Duodenal mucosa (tissue), 2 donors: ENCODE measurements at regions not wholly inside any gene's neighbourhood (a gene's known extent, or its start where the extent isn't known, plus 50 kb on each side); places are given as distances from the start of the nearest gene placed in this dataset.
"Not testable (repeated sequence)": the region's sequence is repeated elsewhere in the genome, so short reads cannot be mapped to it uniquely, and the experiment has no call there.

Experiments
- H3K27ac ChIP-seq: one replicate; pipeline ENCODE4 v1.7.0; 2013; ENCODE audit warnings: low read depth, low read length
- H3K27me3 ChIP-seq, 2 donors: one replicate each; pipeline ENCODE4 v1.7.0; 2013; ENCODE audit warnings: low read length in 2 of 2, control low read depth in 1 of 2; ENCODE audit not compliant: insufficient read depth in 2 of 2, control insufficient read depth in 1 of 2
- H3K36me3 ChIP-seq, 2 donors: one replicate each; pipeline ENCODE4 v1.7.0; 2013; ENCODE audit warnings: low read length in 2 of 2, control low read depth in 1 of 2; ENCODE audit not compliant: insufficient read depth in 2 of 2, control insufficient read depth in 1 of 2
- H3K4me1 ChIP-seq, 2 donors: one replicate each; pipeline ENCODE4 v1.7.0; 2013; ENCODE audit warnings: low read length in 2 of 2, control low read depth in 1 of 2; ENCODE audit not compliant: insufficient read depth in 2 of 2, control insufficient read depth in 1 of 2
- H3K4me3 ChIP-seq, 2 donors: one replicate each; pipeline ENCODE4 v1.7.0; 2013; ENCODE audit warnings: low read length in 2 of 2, low read depth in 1 of 2
- H3K9ac ChIP-seq, 2 donors: one replicate each; pipeline ENCODE4 v1.7.0; 2013; ENCODE audit warnings: low read length in 2 of 2, low read depth in 1 of 2
- H3K9me3 ChIP-seq, 2 donors: one replicate each; pipeline ENCODE4 v1.7.0; 2013; ENCODE audit warnings: low read length in 2 of 2, control low read depth in 1 of 2; ENCODE audit not compliant: control insufficient read depth in 1 of 2

DNA sequence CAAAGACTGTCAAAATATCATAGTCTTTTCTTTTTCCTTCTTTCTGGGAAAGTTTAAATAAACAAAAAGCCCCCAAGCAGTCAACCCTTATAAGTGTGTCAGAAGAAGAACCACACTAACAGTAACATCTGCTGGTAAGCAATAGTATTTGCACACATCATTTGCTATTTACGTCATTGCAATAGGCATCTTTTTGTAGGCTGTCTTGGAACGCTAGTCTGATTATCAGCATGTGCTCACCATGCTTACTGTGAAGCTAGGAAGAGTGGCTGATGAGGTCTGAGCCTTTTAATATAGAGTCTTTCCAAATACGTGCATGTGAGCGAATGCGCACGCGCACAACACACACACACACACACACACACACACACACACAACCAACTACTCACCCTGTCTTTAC, 599.0 kb upstream of the TPK1 start:
- no peak overlapping the region for H3K9ac ChIP-seq
- no peak overlapping the region for H3K27ac ChIP-seq
- H3K9me3 ChIP-seq = peaks cover 9 to 23% of the 10 kb centered on the region in 2 donors
- no peaks in the 10 kb centered on the region for H3K36me3 ChIP-seq
- H3K27me3 ChIP-seq = no peaks in the 10 kb centered on the region
- no peak overlapping the region for H3K4me3 ChIP-seq
- no peaks in the 10 kb centered on the region for H3K4me1 ChIP-seq

DNA sequence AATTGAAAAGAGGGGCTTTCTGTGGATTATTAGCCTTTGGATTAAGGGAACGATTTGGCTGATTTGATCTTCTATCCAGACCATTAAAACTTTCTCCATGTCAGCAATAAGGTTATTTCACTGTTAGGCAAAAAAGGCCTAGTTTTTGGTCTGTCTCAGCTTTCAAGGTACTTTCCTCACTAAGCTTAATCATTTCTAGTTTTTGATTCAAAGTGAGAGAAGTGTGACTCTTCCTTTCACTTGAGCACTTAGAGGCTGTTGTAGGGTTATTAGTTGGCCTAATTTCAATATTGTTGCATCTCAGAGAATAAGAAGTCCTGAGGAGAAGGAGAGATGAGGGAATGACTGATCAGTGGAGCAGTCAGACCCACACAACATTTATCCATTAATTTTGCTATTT, 596.0 kb upstream of the TPK1 start:
- H3K4me3 ChIP-seq = no peak overlapping the region

DNA sequence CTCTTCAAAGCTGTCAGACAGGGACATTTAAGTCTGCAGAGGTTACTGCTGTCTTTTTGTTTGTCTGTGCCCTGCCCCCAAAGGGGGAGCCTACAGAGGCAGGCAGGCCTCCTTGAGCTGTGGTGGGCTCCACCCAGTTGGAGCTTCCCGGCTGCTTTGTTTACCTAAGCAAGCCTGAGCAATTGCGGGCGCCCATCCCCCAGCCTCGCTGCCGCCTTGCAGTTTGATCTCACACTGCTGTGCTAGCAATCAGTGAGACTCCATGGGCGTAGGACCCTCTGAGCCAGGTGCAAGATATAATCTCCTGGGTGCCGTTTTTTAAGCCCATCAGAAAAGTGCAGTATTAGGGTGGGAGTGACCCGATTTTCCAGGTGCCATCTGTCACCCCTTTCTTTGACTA, 582.6 kb upstream of the TPK1 start:
- H3K27me3 ChIP-seq, H3K9ac ChIP-seq, H3K27ac ChIP-seq, H3K36me3 ChIP-seq, H3K4me1 ChIP-seq, H3K9me3 ChIP-seq, H3K4me3 ChIP-seq: not testable (repeated sequence)

More for the DNA sequence above, 596.0 kb upstream of the TPK1 start:
- Histone ChIP-seq H3K27me3 (no peaks in the 10 kb centered on the region), H3K36me3 (no peaks in the 10 kb centered on the region), H3K4me1 (no peaks in the 10 kb centered on the region), H3K27ac (no peak overlapping the region), H3K9ac (no peak overlapping the region), H3K9me3 (peaks cover 17 to 20% of the 10 kb centered on the region in 2 donors)

DNA sequence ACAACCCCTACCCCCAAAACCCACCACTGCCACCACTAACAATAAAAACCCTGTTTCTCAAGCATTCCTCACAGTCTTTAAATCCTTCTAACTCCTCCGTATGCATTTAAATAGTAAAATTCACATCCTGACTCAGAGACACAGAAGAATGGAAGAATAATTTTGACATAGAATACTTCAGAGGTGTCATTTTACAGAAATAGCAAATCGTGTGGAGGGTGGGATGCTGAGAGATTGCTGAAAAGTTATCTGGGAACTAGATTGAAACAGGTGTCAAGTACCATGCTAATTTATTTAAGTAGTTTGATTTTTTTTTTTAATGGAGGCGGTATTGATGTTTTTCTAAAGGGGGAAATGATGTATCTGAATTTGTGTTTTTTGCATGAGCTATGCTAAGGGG, 575.2 kb upstream of the TPK1 start:
- Histone ChIP-seq H3K9ac (no peak overlapping the region), H3K9me3 (no peaks in the 10 kb centered on the region), H3K27ac (no peak overlapping the region), H3K36me3 (no peaks in the 10 kb centered on the region), H3K4me3 (no peak overlapping the region), H3K27me3 (no peaks in the 10 kb centered on the region), H3K4me1 (no peaks in the 10 kb centered on the region)

- no peak overlapping the region for H3K27ac ChIP-seq
- no peak overlapping the region for H3K9ac ChIP-seq
- H3K27me3 ChIP-seq = no peaks in the 10 kb centered on the region
- no peaks in the 10 kb centered on the region for H3K4me1 ChIP-seq
- H3K4me3 ChIP-seq = no peak overlapping the region
- no peaks in the 10 kb centered on the region for H3K36me3 ChIP-seq
- peaks cover 6 to 22% of the 10 kb centered on the region in 2 donors for H3K9me3 ChIP-seq
These were observed 562.9 kb upstream of the TPK1 start for GRCh38 chr7:145398758-145399157.

- Histone ChIP-seq H3K9ac (no peak overlapping the region), H3K9me3 (peaks cover 0 to 9% of the 10 kb centered on the region in 2 donors), H3K4me3 (no peak overlapping the region), H3K36me3 (no peaks in the 10 kb centered on the region), H3K27me3 (no peaks in the 10 kb centered on the region), H3K27ac (no peak overlapping the region), H3K4me1 (no peaks in the 10 kb centered on the region)
These were observed 558.3 kb upstream of the TPK1 start for GRCh38 chr7:145394126-145394525.

GRCh38 chr7:145382762-145383161, 546.9 kb upstream of the TPK1 start:
- Histone ChIP-seq H3K27ac (no peak overlapping the region), H3K4me1 (no peaks in the 10 kb centered on the region), H3K4me3 (no peak overlapping the region), H3K9me3 (peaks cover 12 to 15% of the 10 kb centered on the region in 2 donors), H3K36me3 (no peaks in the 10 kb centered on the region), H3K27me3 (no peaks in the 10 kb centered on the region), H3K9ac (no peak overlapping the region)

DNA sequence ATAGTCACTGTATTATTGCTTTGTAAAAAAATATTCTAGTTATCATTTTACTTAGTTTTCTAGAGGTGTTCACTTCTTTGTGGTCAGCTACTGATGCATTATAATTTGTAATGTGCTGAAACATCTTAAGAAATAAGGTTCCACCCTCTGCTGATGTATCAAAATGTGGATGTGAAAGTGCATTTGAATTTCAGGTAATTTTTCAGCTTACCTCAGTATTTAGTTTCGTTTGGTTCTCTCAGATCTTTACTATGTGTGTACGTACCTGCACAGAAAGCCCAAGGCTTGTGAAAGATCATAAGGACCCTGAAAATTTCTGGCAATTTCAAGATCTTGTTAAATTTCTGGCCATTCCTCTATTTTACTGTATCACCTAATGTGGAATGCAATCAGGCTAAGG, 542.3 kb upstream of the TPK1 start:
- no peaks in the 10 kb centered on the region for H3K36me3 ChIP-seq
- no peak overlapping the region for H3K9ac ChIP-seq
- H3K27me3 ChIP-seq = no peaks in the 10 kb centered on the region
- H3K9me3 ChIP-seq = no peaks in the 10 kb centered on the region
- no peak overlapping the region for H3K4me3 ChIP-seq
- no peak overlapping the region for H3K27ac ChIP-seq
- H3K4me1 ChIP-seq = no peaks in the 10 kb centered on the region

- Histone ChIP-seq H3K4me1 (no peaks in the 10 kb centered on the region), H3K9ac (no peak overlapping the region), H3K4me3 (no peak overlapping the region), H3K27me3 (no peaks in the 10 kb centered on the region), H3K27ac (no peak overlapping the region), H3K9me3 (peaks cover 0 to 5% of the 10 kb centered on the region in 2 donors), H3K36me3 (no peaks in the 10 kb centered on the region)
These were observed 524.8 kb upstream of the TPK1 start for GRCh38 chr7:145360511-145361100.

- Histone ChIP-seq H3K9me3 (peaks cover 6 to 13% of the 10 kb centered on the region in 2 donors), H3K4me1 (no peaks in the 10 kb centered on the region), H3K4me3 (no peak overlapping the region), H3K9ac (no peak overlapping the region), H3K27ac (no peak overlapping the region), H3K27me3 (no peaks in the 10 kb centered on the region), H3K36me3 (no peaks in the 10 kb centered on the region)
These were observed 514.5 kb upstream of the TPK1 start for GRCh38 chr7:145350334-145350733.

- H3K27ac ChIP-seq, H3K4me1 ChIP-seq, H3K36me3 ChIP-seq, H3K9ac ChIP-seq, H3K27me3 ChIP-seq, H3K4me3 ChIP-seq: not testable (repeated sequence)
- peaks cover 6 to 16% of the 10 kb centered on the region in 2 donors for H3K9me3 ChIP-seq
These were observed 513.6 kb upstream of the TPK1 start for GRCh38 chr7:145349452-145349851.
